SK-MEL-5 (cell line): ENCODE measurements at regions not wholly inside any gene's neighbourhood (a gene's known extent, or its start where the extent isn't known, plus 50 kb on each side); places are given as distances from the start of the nearest gene placed in this dataset.
"Not testable (repeated sequence)": the region's sequence is repeated elsewhere in the genome, so short reads cannot be mapped to it uniquely, and the experiment has no call there.

Experiments used
- DNase-seq: peaks from one replicate; pipeline ENCODE4 v3.0.0-alpha.2; 2016; ENCODE audit warnings: low read depth, low spot score
- in situ Hi-C: cut with HindIII; loops from 2 replicates; pipeline ENCODE4 v1.10.0; 2016; ENCODE audit warnings: low sequenced_read_pairs, high pct_unique_total_duplicates, low pct_unique_long_range_greater_than_20kb

DNA sequence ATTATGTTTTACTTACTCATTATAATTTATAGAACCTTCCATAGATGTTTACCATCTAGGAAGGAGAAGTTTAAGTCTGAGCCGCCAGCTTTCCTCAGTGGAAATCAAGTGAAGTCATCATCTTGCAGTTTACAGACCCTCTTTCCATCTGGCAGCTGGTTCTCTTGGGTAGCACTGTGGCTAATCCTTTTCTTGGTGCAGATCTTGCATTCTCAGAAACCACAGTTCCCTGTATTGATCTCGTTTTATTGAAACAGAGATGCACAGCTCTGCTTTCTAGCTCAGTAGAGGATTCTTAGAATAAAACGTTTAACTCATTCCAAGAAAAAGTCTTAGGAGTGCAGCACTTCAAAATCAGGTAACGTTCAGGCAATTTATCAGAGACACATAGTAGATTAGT lies 1154.7 kb downstream of the FOXD4L5 start:
- DNase-seq, in situ Hi-C loops: not testable (repeated sequence)

- DNase-seq: no peak
- in situ Hi-C loops: no loop called here
Observed at GRCh38 chr9:64128572-64128971, 1156.4 kb downstream of the FOXD4L5 start.

DNA sequence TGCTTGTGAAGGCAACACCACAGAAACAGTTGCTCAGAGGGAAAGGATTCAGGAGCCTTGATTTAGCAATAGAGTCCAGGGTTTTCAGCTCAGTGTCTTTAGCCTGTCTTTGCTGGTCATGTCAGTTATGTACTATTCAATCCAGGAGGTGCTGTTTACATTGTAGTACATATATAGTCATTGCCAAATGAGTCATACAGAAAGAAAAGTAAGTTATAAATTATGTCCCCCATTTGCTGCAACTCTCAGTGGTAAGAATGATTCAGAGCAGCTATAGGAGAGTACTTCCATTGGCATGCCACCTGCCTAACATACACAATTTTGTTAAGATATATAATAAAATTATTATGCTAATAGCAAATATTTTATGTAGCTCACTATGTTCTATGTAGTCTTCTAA lies 1163.4 kb downstream of the FOXD4L5 start:
- in situ Hi-C loops, DNase-seq: not testable (repeated sequence)

- in situ Hi-C loops, DNase-seq: not testable (repeated sequence)
Observed at GRCh38 chr9:64117329-64117728, 1167.7 kb downstream of the FOXD4L5 start.

DNA sequence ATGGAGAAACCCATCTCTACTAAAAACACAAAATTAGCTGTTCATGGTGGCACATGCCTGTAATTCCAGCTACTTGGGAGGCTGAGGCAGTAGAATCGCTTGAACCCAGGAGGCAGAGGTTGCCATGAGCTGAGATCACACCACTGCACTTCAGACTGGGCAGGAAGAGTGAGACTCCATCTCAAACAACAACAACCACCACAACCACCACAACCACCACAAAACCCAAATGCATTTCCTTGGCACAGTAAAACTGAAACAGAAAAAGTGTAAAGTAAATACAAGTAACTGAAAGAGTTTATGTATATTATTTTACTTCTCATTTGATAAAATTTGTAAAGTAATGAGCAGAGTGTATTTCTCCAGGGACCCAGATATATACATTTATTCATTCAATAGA lies 1177.1 kb downstream of the FOXD4L5 start:
- in situ Hi-C loops, DNase-seq: not testable (repeated sequence)

- DNase-seq, in situ Hi-C loops: not testable (repeated sequence)
Observed at GRCh38 chr9:64107211-64107610, 1177.8 kb downstream of the FOXD4L5 start.

GRCh38 chr9:64105193-64105592 lies 1179.8 kb downstream of the FOXD4L5 start:
- in situ Hi-C loops, DNase-seq: not testable (repeated sequence)

DNA sequence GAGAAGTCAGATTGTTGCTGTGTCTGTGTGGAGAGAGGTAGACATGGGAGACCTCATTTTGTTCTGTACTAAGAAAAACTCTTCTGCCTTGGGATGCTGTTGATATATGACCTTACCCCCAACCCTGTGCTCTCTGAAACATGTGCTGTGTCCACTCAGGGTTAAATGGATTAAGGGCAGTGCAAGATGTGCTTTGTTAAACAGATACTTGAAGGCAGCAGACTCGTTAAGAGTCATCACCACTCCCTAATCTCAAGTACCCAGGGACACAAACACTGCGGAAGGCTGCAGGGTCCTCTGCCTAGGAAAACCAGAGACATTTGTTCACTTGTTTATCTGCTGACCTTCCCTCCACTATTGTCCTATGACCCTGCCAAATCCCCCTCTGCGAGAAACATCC lies 1183.5 kb downstream of the FOXD4L5 start:
- in situ Hi-C loops, DNase-seq: not testable (repeated sequence)

GRCh38 chr9:64100571-64101155 lies 1184.3 kb downstream of the FOXD4L5 start:
- in situ Hi-C loops, DNase-seq: not testable (repeated sequence)

DNA sequence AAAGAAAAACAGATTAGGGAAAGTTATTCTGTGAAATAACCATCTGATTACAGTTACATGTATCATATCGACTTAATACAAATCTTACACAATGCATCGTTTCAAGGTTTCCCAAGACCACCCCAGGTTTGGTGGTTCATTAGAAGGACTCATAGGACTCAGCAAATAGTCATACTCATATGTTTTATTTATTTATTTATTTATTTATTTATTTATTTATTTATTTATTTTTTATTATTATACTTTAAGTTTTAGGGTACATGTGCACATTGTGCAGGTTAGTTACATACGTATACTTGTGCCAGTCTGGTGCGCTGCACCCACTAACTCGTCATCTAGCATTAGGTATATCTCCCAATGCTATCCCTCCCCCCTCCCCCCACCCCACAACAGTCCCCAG lies 1199.0 kb downstream of the FOXD4L5 start:
- DNase-seq, in situ Hi-C loops: not testable (repeated sequence)

DNA sequence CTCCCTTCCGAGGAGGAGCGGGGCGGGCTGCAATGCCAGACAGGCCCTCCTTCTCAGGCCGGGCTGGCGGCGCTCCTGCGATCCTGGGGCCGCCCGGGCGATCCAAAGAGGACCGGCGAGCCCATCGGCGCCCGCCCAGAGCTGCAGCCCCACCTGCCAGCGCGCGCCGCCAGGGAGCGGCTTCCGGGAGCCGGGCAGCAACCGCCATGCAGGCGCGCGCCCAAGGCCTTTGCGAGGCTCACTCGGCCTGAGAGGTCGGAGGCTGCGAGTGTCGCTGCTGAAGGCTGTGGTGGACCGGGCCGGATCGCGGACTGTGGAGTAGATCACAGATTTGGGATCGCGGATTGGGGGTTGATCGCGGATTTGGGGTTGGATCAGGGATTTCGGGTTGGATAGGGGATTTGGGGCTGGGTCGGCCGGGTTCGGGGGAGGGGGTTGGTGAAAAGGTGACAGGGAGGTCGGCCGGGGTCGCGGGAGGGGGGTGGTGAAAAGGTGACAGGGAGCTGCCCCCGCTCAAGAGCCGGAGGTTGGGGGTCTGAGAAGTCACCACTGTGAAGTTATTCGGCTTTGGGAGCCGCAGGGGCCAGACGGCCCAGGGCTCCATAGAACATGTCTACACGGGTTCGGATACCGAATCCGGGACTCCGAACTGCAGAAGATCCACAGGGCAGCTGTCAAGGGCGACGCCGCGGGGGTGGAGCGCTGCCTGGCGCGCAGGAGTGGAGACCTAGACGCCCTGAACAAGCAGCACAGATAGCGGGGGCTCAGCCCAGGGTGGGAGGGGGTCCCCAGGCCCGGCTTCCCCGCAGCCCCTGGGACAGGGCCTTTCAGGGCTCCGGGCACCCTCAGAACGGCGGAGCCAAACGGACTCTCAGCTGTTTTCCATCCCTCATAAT lies 1213.4 kb downstream of the FOXD4L5 start:
- in situ Hi-C loops, DNase-seq: not testable (repeated sequence)

DNA sequence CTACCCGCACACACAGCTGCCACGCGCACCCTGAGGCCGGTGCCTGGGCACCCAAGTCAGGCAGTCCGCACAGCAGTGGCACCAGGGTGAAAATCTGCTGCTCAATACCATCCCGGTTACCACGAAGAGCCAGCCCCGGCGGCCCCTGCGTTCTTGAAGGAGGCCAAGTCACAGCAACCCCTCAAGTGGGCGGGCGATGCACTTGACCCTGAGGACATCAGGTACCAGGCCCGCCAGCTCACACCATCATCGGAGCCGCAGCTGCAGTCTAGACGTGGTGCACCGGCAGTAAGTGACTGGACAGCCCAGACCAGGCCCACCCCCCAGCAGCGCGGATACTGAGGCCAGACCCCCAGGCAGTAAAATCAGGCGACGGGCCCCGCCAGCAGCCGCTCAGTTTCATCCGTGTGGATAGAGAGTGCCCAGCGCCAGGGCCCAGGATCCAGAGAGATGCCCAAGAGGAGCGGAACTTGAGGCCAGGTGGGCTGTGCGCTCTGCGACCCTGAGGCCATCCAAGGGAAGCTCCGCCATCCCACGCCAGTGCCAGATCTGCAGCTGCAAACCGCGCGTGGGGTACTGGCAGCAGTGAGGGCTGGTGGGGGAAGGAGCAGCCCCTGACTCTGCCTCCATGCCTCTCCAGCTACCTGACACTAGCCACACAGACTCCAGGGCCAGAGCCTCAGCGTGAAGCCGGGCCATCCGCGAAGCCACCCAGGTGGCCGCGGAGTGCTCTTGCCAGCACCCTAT lies 1214.2 kb downstream of the FOXD4L5 start:
- in situ Hi-C loops, DNase-seq: not testable (repeated sequence)

- DNase-seq, in situ Hi-C loops: not testable (repeated sequence)
Observed at GRCh38 chr9:64070083-64070482, 1214.9 kb downstream of the FOXD4L5 start.

GRCh38 chr9:64066736-64067368 lies 1218.2 kb downstream of the FOXD4L5 start:
- DNase-seq: no peak
- in situ Hi-C loops: no loop called here

DNA sequence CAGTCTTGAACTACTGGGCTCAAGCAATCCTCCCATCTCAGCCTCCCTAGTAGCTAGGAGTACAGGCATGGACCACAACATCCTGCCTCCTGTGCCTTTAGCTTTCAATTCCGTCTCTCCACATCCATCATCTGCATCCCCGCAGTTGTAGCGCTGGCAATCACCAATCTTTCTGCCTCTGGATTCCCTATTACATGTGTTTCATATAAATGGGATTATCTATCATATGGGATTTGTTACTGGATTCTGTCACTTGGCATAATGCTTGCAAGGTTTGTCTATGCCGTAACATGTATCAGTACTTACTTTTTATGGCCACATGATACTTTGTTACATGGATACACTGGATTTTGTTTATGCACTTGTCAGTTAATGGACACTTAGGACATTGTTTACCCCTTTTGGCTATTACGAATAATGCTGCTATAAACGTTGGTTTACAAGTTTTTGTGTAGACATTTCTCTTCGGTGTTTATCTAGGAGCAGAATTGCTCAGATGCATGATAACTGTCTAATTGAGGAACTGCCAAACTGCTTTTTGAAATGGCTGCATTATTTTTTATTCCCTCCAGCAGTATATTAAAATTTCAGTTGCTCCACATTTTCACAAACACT lies 1223.9 kb downstream of the FOXD4L5 start:
- DNase-seq: no peak
- in situ Hi-C loops: no loop called here

DNA sequence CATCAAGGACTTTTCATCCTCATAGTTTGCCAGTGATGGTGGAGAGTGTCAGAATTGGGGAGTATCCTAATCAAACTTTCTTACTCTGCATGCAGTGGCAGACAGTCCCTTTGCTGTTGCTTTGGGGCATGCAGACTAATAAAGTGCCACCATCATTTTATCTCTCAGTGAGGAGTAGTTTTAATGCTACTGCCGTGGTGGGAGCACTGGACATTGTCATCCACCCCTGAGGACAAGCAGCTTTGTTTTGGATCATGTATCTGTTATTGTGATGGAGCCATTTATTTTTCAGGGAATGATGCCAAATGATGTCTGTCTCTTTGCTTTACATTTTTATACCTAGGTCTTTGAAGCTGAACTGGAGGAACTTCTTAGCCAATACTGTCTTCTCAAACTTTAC lies 1226.9 kb downstream of the FOXD4L5 start:
- DNase-seq, in situ Hi-C loops: not testable (repeated sequence)

DNA sequence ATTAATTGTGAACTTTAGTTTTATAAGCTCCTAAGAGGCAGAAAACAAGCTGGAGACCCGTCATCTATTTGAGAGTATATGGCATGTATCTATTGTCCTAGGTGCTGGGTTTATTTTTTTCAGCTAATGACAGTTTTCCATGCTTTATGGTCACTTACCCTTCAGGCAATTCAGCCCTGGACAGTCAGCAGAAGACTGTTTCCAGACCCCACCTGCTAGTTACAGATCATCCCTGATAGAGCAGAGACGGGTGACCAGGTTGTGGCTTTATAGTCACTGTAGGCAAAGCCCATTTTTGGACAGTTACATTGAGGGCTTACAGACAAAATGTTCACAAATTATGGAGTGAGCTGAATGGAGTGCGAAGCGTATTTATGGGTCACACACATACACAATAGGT lies 1227.5 kb downstream of the FOXD4L5 start:
- no peak for DNase-seq
- in situ Hi-C loops: no loop called here
